Head of caudate nucleus (tissue), 42 donors: ENCODE measurements at regions not wholly inside any gene's neighbourhood (a gene's known extent, or its start where the extent isn't known, plus 50 kb on each side); places are given as distances from the start of the nearest gene placed in this dataset.
A peak's percentile ranks its signal among the peaks of the same experiment; 100 is the strongest.

Experiments used
- DNase-seq, 42 donors: peaks; one replicate each; pipeline versions ENCODE4 v3.0.0 to v3.0.0-alpha.2; 2020 to 2021; ENCODE audit warnings: mixed read lengths in 7 of 42
- intact Hi-C: fragments of 100-400 bp; cut with DNase I; formaldehyde crosslinking; loops from one replicate; pipeline ENCODE4 v1.15.0; 2022

DNA sequence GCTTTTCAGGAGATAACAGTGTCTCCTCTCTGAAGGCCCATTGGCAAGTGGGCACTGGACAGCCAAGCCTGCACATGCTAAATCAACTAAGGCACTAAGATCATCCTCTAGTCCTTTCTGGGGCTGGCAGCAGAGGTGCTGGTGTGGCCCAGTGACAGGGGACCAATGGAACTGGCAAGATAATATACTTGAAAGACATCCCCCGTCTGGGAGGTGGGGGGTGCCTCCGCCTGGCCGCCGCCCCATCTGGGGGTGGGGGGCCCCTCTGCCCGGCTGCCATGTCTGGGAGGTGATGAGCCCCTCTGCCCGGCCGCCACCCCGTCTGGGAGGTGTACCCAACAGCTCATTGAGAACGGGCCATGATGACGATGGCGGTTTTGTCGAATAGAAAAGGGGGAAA, 223.3 kb downstream of the UNC5CL start:
- intact Hi-C loops: no loop called here
- DNase-seq: no peak

DNA sequence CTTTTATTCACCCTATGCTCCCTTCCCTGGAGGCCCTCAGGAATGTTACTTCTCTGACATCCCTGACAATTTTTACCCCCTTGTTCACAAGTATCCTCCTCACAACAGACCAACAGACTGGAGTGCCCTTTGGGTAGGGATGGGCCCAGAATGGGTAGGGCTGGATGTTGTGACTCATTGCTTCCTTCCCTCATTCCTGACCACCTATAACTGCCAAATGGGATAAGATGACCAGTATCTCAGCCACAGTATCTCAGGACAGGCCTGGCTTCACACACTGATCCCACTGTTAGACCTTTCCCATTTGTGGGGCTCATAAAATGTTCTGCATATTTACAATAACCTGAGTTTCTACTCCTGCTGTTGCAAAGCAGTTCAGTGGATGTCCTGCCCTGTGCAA, 223.0 kb upstream of the LRFN2 start:
- DNase-seq: no peak
- intact Hi-C loops: no loop called here

DNA sequence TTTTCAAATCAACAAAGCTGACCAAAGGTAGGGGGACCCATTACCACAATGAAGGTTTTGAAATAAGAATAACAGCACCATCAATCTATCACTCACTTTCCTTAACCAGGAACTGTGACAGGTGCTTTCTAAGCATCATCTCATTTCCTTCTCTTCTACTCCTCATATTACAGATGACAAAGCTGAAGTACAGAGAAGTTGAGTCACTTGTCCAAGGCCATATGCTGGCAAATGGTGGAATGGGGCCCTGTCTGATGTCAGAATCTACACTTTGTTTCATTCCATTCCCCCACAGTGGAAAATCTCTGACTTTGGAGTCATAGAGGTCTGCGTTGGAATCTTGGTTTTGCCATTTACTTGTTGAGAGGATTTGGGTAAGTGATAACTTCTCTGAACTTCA, 222.5 kb upstream of the LRFN2 start:
- intact Hi-C loops: no loop called here
- no peak for DNase-seq

DNA sequence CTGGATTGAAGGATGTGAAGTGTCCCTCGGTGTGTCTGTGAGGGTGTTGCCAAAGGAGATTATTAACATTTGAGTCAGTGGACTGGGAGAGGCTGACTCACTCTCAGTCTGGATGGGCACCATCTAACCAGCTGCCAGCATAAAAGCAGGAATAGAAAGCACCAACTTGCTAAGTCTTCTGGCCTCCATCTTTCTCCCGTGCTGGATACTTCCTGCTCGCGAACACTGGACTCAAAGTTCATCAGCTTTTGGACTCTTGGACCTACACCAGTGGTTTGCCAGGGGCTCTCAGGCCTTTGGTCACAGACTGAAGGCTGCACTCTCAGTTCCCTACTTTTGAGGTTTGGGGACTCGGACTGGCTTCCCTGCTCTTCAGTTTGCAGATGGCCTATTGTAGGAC, 220.3 kb upstream of the LRFN2 start:
- DNase-seq: no peak
- intact Hi-C loops: no loop called here

DNA sequence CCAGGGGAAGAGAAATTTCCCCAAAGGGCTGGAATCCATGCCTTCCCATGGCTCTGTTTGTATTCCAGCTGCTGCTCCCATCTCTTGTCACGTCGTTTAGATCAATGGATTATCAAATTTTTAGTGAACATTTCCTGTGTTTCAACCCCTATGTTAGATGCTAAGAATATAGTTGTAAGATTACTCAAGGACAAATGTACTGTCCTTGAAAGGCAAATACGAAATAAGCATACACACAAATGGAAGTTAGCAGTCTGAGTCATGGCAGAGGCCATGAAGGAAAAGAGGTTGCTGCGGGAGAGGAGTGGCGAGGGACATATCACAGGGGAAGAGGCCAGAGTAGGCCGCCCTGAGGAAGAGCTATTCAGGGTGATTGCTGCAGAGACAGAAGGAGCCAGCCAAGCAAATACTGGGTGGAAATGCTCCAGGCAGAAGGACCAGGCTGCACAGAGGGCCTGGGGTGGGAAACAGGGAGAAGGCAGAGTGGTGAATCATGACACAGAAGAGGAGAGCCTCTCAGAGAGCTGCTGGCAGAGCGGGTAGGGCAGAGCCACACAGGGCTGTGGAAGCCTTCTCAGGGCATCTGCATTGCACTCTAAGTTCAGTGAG, 219.2 kb upstream of the LRFN2 start:
- intact Hi-C loops: no loop called here
- no peak for DNase-seq

DNA sequence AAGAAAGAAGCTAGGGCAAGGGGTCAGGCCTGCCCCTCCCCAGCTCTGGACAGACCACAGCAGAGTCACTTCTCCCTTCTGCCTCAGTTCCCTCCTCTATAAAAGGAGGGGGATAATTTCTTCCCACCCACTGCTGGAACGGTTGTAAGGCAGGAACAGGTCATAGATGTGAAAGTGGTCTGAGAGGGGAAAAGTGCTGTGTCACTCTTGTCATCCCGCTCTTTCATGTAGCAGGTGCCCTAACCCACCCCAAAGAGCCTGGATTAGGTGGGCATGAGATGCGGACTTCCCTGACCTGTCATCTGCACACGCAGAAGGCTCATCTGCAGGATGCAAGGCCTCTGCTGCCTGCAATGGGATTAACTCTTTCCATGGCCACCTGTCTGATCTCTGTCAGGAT, 218.2 kb upstream of the LRFN2 start:
- intact Hi-C loops: no loop called here

DNA sequence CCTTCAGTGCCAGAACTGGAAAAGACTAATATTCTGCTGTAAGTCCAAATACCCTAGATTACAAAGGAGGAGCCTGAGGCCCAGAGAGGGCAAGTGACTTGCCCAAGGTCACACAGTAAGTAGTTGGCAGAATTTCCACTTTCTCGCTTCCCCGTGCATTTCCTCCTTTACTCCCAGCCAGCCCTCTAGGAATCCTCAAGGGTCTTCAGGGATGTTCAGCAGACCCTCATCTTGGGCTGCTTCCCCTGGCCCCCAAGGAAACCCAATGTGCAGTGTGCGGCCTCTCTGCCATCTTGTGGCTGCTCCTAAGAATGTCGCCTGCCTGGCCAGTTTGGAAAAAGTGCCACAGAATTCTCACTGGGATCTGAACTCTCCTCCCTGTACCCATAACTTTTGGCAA, 217.7 kb upstream of the LRFN2 start:
- no peak for DNase-seq
- intact Hi-C loops: no loop called here

More for the DNA sequence above, 218.2 kb upstream of the LRFN2 start:
- DNase-seq: no peak

DNA sequence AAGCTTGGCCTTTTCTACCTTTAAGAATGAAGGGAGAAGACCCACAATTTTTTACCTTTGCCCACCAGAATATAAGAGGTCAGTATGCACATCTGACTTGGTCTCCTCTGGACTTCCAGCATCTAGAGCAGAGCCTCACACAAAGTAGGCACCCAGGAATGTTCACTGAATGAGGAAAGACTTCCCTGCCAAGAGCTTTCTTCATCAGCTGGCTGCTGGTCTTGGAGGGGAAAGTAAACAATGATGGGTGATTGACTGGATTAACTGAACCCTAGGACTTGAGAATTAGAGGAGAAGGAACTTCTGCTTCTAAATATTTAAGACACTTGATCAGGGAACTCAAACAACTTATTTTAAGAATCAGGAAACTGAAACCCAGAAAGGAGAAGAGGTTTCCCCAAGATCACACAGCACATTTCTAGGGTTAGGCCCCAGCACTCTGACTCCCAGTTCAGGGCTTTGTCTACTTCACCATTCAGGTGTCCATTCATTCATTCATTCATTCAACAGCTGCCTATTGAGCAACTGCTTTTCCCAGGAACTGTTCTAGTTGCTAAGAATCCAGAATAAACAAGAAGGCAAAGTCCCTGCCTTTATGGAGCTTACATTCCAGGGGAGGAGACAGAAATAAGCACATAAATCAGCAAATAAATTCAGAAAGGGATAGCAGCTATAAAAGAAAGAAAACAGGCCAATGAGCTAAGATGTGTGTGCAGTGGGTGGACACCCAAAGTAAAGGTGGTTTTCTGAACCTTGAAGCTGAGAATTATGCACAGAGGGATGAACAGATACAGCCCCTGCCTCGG, 216.9 kb upstream of the LRFN2 start:
- no peak for DNase-seq
- intact Hi-C loops: no loop called here

DNA sequence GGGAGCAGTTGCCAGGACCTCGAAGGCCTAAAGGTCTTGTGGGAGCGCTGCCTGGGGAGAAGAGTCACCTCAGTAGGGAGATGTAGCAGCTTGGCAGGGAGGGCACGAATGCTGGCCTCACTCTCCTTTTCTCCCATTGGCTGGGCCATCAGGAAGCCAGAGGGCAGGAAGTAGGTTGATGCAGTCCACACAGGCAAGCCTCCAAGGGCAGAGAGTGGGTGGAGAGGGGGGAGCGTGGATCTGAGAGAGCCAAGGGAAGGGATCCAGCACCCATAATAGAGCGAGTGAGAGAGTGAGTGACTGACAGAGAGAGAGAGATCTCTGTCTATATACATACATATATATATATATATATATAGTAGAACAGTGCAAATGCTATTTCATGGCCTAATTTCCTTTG, 215.3 kb upstream of the LRFN2 start:
- intact Hi-C loops: no loop called here
- DNase-seq: no peak

DNA sequence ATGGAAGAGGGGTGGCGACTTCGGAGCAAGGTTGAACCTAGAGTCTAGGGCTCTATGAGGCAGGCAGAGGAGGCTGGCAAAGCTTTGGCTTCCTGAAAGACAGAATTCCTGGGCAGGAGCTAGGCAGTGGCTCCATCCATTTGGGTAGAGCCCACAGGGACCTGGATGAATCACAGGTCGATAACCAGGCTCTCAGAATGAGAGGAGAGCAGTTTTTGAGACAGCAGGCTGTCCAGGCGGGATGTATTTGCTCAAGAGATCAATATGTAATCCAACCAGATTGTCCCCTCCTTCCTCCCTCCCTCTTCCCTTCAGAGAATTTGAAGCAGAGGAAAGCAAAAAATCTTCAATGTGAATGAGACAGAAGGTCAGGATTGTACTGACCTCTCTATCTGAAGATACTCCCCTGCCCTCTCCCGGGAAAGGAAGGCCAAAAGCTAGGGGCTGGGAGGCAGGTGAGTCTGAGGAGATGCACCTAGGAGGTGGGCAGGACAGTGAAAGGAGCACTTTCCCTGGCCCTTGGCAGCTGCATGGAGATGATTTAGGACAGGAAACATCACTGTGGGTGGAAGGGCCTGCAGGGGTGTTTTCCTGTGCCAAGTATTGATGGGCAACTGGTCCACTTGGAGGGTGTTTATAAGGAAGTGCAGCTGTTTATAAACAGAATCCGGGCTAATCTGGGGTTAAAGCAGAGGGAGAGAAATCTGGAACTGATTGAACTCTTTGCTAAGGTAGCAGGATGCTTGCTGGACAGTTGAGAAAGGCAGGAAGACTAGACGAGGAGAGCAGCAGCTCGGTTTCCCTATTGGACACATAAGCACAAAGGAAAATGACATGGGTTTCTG, 212.4 kb upstream of the LRFN2 start:
- intact Hi-C loops: no loop called here
- DNase-seq: no peak

DNA sequence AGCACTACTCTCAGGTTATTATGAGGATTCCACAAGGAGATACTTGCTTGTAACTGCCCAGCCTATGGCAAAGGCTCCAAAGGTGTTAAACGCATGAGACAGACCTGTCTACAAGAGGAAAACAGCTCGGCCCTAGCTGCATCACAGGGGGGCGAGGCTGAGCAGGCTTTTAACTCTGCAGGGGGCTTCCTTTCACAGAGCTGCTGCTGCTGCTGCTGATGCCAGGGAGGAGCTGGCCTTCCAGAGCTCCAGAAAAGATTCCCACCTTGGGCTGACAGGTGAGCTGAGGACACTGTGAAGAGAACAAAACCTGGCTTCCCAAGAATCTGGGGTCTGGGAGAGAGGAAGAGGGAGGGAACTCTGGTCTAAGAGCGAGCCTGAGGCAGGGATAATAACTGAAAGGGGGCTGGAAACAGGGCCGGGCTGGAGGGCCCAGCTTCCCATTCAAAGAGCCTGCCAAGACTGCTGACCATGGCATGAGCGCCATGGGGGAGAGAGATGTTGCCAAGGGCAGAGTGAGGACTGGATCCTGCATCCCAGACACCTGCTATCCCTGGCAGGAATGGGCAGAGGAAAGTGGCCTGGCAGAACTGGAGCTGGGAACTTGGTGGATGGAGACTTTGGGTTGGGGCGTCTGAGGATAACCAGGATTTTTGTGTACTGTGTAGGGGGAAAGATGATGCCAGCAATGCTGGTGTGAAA, 211.1 kb upstream of the LRFN2 start:
- no peak for DNase-seq
- intact Hi-C loops: no loop called here

DNA sequence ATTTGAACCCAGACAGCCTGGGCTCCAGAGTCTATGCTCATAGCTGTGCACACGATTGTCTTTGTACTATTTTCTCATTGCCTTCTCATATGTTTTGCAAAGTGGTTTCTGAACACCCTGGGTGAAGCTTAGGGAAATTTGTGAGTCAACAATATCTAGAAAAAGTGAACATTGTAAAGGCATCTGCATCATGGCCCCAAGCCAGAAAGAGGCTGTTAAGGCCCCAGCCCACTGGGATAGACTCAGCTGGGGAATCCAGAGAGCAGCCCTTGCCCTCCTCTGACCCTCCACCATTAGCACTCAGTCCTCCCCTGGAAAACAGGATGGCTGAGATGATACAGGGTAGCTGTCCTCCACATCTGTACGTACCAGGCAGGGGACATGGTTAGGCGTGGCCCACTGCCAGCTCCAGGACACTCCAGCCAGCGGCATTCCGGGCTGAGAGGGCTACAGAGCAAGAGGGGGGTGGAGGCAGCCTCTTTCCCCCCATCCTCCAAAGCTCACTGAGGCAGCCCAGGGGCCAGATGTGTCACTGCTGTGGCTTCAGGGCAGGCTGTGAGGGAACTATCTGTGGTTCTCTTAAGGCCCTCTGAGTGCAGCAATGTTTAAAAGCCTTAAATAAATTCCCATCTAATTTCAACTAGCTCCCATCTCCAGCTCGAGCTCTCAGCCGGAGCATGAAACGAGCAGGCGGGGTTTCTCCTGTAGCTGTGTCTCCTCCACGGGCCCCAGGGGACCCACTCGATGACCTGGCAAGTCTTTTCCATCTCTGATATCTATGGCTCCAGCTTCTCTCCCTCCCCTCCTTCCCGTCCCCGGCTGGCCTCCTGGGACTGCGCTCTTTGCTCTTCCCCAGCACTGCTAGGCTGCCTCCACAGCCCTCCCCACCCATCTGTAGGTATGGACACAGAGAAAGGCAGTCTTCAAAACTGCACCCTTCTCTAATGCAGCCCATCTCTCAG, 209.4 kb upstream of the LRFN2 start:
- DNase-seq: no peak
- intact Hi-C loops: no loop called here

DNA sequence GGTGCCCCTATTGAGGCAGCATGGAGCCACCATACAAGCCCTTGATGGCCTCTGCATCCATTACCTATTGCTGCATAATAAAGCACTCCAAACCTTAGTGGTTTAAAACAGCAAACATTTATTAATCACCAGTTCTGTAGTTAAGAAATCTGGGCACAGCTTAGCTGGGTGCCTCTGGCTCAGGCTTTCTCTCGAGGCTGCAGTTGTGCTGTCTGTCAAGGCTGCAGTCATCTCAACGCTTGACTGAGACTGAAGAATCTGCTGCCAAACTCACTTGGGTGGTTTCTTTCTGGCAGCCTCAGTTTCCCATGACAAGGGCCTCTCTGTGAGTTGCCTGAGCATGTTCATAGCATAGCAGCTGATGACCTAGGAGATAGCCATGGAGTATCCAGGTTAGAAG, 207.4 kb upstream of the LRFN2 start:
- intact Hi-C loops: no loop called here
- no peak for DNase-seq

DNA sequence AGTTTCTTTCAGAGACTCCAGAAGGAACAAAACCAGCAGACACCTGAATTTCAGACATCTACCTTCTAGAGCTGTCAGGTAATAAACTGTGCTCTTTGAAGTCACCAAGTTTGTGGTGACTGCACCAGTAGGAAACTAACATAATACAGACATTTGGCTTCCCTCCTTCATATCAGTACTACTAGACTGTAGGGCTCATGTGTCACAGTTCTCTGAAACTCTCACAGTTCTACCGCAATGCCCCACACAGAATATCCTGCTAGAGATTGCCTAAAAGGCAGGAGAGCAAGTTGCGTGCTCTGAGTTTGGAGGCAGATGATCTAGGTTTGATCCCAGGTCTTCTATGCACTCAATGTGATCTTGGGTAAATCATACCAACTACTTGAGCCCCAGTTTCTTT, 205.0 kb upstream of the LRFN2 start:
- intact Hi-C loops: no loop called here
- no peak for DNase-seq

DNA sequence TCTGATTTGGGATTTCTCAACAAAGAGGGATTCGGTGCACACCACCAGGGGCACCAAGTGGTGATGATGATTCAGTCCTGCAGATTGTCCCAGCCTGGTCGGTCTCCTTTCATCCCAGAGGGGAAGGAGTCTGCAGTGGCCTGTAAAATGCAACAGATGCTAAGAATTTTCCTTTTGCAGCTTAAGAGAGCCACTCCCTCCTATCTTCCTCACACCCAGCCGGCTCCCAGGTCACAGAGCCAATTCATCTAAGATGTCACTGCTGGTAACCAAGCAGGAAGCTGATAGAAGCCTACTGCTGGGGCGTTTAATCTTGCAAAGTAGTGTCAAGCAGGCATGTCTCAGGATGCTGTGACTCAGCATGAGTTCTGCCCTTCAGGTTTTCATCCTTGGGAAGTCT, 203.8 kb upstream of the LRFN2 start:
- DNase-seq: peak in 12 of 42 donors; percentile 7 to 58 (median 24)
- intact Hi-C loops: no loop called here

DNA sequence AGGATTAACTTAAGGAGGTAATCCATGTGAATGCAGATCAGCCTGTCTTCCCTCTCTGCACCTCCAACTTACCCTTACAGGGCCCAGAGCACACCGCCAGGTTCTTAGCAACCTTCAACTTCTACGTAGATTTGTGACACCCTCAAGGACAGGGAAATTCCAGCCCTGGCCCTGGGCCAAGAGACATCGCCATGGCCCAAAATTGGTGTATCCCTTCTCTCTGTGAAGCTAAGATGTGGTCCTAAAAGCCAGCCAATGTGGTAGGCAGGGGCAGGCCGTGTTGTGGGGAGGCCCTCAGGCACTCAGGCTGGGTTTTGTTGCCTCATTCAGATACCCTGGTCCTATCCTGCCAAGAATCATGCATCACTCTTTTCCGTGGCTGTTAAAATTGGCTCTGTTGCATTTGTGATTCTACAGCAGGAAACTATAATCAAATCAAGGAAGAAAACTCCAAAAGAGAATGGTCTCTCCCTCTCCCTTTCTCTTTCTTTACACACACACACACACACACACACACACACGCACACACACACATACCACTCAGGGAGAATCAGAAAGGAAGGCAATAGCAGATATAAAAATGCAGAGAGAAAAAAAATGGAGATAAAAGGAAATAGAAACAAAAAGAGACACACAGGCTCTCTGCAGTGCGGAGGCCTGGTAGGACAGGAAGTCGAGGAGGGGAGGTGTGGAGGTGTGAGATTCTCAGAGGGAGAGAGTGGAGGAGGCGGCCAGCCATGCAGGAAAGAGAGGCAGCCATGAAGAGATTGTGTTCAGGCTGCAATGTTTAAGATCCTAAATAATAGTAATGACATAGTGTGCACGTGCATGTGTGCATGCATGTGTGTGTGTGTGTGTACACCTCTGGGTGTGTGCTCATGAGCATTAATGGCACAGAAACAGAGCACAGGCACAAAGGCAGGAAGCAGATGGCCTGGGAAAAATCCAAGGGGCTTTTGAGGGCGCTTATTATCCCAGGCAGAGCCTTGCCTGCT, 201.8 kb upstream of the LRFN2 start:
- intact Hi-C loops: no loop called here

DNA sequence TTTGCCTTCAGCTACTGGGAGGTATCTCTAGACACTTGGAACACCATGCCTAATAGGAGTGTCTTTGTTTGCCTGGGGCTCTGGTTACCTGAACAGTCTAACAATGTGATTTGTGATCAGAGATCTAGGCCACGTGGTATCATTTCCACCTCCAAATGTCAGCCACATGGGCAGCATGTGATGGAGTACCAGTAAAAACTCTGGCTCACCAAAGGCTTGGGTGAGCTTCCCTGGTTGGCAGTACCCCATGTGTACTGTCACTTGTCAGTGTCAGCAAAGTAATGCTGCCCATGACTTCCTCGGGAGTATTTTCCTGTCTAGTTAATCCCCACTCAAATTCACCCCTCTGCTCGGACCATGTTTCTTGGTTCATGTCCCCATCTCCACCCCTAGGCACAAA, 195.2 kb upstream of the LRFN2 start:
- intact Hi-C loops: no loop called here
- no peak for DNase-seq

More for the DNA sequence above, 201.8 kb upstream of the LRFN2 start:
- no peak for DNase-seq
